GM10266 (cell line): ENCODE measurements at regions not wholly inside any gene's neighbourhood (a gene's known extent, or its start where the extent isn't known, plus 50 kb on each side); places are given as distances from the start of the nearest gene placed in this dataset.

ENCODE experiments used
- DNase-seq: peaks from one replicate; pipeline ENCODE4 v3.0.0; 2012; ENCODE audit errors: extremely low spot score
- CTCF ChIP-seq: IDR thresholded peaks from 2 replicates; pipeline ENCODE4 v1.5.1; 2012; ENCODE audit warnings: mild to moderate bottlenecking, low read depth; ENCODE audit not compliant: control insufficient read depth, insufficient read depth; ENCODE audit errors: missing control alignments

- DNase-seq = no peak
- TF ChIP-seq CTCF = no peak
Measured at GRCh38 chr5:159775890-159776289, 140.4 kb upstream of the ADRA1B start.

- no peak for TF ChIP-seq CTCF
- no peak for DNase-seq
Measured at GRCh38 chr5:159777049-159777660, 139.1 kb upstream of the ADRA1B start.

- TF ChIP-seq CTCF = no peak
- DNase-seq = no peak
Measured at GRCh38 chr5:159779481-159779880, 136.8 kb upstream of the ADRA1B start.

GRCh38 chr5:159780246-159780645, 136.0 kb upstream of the ADRA1B start:
- DNase-seq = no peak
- TF ChIP-seq CTCF = no peak

- no peak for TF ChIP-seq CTCF
- no peak for DNase-seq
Measured at GRCh38 chr5:159781626-159782157, 134.6 kb upstream of the ADRA1B start.

- TF ChIP-seq CTCF = no peak
- no peak for DNase-seq
Measured at GRCh38 chr5:159782197-159782994, 133.9 kb upstream of the ADRA1B start.

GRCh38 chr5:159782995-159783300, 133.3 kb upstream of the ADRA1B start:
- TF ChIP-seq CTCF = no peak
- no peak for DNase-seq
